GM18502 (cell line): ENCODE measurements at regions not wholly inside any gene's neighbourhood (a gene's known extent, or its start where the extent isn't known, plus 50 kb on each side); places are given as distances from the start of the nearest gene placed in this dataset.
A peak's percentile ranks its signal among the peaks of the same experiment; 100 is the strongest.
"Not testable (repeated sequence)": the region's sequence is repeated elsewhere in the genome, so short reads cannot be mapped to it uniquely, and the experiment has no call there.

Experiments
- ATAC-seq: cut with Tn5 transposase; IDR thresholded peaks from one replicate; pipeline ENCODE4 v1.9.1; 2021; ENCODE audit warnings: mild to moderate bottlenecking; ENCODE audit not compliant: unreplicated experiment, poor library complexity

DNA sequence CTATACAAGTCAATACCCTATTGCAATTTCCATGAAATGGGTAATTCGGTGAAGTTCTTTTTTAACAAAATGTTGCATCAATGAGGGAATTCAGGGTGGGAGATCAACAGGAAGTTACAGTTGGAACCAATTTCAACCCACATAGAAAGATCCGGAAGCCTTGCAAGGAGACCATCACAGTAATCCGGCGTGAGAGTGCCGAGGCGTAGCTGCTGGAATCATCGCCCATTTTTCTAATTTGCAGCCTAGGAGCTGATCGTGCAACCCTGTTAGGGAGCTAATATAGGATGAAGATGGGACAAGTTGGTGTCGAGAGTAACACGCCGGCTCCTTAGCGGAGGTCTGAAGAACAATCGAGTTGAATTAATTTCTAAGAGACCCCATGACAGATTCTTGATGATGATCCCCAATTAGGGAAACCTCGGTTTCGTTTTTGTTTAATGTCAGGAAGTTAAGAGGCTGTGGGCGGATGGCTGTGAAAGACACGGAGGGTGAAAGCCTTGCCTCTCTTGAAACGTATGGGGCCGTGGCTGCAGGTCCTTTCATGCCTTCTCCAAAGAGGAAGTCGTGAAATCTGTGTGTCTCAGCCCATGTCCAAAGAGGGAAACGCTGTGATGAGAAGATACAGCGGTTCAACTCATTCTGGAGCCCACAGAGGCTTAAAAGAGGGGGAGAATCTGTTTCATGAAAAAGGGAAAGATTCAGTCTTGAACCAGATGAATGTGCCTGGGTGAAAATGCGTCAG lies 51.2 kb upstream of the CARD11 start:
- peak; percentile 60 for ATAC-seq

DNA sequence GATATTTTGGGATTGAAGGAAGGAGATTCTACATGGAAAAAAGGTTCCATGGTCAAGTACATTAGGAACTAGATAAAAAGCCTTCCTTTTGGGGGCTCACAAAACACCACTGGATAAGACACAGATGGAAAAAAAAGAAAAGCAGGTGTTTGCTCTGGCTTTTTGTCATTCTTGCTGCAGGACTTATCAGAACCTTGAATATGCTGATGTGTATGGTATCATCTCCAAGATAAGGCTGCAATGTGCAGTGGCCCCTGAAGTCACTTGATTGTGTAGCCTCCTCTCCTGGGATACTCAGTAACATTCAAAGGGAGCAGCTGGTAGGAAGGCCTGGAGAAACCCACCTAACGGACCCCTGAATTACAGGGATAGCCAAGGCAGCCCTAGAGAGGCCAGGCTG lies 54.1 kb upstream of the CARD11 start:
- ATAC-seq = no peak

DNA sequence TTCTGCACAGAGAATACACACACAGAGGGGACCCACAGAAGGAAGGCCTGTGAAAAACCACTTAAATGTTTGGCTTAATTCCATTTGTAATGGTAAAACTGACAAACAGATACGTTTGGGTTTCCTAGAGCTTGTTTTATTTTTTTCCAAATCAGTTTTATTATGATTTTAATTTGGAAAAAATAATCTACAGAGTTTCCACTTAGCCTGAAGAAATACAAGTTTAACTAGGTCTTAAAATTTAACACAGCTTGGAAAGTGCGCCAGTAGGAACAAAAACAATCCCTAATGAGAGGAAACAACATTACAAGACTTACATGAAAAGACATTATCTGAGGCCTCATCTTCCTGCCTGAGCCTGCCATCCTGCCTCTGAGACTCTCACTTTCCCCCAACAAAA lies 58.5 kb upstream of the CARD11 start:
- no peak for ATAC-seq

- ATAC-seq = no peak
Observed at GRCh38 chr7:3103614-3104398, 60.1 kb upstream of the CARD11 start.

- no peak for ATAC-seq
Observed at GRCh38 chr7:3105856-3106255, 62.2 kb upstream of the CARD11 start.

DNA sequence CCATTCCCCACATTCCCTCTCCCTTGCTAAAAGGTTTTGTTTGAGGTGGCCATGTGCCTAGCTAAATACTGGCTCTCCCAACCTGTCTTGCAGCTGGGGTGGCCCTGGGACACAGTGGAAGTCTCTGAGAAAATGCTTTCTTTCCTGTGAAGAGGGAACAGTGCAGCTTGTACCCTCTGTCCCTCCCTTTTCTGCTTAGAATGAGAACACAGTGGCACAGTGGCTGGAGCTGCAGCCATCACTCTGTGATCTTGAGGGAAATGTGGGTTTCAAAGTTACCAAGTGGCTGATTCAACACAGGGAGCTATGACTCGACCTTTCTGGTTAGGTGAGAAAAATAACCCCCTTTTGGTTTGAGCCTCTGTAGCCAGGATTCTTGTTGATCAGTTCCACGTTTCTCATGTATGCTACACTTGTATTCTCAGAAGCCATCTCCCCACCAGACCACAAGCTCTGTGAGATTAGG lies 62.7 kb upstream of the CARD11 start:
- peak; percentile 65 for ATAC-seq

GRCh38 chr7:3107228-3107763 lies 63.6 kb upstream of the CARD11 start:
- no peak for ATAC-seq

- ATAC-seq = no peak
Observed at GRCh38 chr7:3107889-3108570, 64.4 kb upstream of the CARD11 start.

- ATAC-seq = no peak
Observed at GRCh38 chr7:3109311-3109915, 65.7 kb upstream of the CARD11 start.

DNA sequence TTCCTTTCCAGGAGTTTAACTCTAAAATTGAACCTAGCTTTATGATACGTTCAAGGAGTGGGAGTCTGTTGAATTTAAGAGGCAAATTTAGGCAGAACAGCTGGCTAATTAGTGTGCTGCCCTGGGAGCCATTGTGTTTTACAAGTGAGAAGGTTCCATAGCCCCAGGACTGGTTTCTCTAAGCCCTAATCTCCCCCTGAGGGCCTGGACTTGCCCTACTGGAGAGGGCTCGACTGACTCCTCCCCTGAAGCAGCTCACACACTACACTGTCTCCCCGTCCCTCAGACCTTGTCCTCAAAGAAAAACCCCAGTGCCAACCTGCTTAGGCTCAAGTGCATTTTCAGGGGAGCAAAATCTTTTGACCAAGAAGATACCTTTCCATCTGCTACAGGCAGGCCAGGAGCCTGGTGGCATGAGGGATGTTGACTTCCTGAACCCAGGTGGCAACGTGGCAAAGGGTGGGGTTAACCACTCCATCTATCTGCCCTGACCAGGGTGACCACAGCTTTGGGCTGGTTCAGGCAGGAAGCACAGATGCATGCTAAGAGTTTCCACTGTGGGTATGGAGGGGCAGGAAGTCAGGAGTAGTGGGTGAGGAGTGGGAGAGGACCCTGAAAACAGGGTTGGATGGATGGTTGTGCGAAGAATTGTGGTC lies 68.9 kb upstream of the CARD11 start:
- ATAC-seq = no peak

DNA sequence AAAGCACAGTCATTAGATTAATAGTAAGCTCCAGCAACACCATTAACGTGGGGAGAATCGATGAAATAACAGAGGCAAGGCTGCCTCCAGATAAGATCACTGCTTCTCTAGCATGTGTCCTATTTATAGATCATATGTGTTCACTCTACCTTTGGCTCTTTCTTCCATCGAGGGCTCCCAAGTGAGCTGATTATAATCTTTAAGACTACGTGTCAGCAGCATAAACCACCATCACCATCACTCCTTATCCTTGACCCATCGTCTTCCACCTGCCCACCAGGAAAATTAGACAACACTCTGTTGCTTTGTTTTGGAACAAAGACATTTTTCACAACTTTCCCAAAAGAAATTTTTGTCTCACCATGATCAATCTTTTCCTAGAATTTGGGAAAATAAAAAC lies 71.2 kb upstream of the CARD11 start:
- no peak for ATAC-seq

GRCh38 chr7:3117081-3117480 lies 73.4 kb upstream of the CARD11 start:
- no peak for ATAC-seq

DNA sequence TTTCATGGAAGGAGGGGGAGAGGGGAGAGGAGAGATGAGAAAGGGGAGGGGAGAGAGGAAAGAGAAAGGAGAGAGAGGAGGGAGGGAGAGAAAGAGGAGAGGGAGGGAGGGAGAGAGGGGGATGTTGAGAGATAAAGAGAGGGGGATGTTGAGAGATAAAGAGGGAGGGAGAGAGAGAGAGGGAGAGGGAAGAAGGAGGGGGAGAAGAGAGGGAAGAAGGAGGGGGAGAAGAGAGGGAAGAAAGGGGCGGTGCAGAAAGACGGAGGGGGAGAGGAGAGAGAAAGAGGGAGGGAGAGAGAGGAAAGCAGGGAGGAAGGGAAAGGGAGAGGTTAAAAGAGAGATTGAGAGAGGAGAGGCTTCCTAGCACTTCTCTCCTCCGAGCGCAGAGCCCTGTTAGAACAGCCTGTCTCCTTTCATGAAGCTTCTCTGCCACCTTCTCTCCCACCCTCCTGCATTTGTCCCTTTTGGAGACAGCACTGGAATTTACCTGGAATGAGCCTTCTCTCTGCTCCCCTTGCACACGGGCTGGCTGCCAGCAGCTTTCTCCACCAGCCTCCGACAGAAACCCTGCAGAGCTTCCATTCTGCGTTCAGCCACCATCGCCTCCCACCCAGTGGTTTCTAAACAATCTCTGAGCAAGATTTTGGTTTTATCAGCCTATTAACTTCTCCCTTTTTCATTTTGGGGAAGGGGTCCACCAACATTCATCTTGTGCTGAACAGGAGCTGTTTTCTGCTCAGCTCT lies 74.0 kb upstream of the CARD11 start:
- ATAC-seq = no peak

GRCh38 chr7:3119352-3119927 lies 75.8 kb upstream of the CARD11 start:
- ATAC-seq = not testable (repeated sequence)

GRCh38 chr7:3119963-3120362 lies 76.3 kb upstream of the CARD11 start:
- ATAC-seq = no peak

DNA sequence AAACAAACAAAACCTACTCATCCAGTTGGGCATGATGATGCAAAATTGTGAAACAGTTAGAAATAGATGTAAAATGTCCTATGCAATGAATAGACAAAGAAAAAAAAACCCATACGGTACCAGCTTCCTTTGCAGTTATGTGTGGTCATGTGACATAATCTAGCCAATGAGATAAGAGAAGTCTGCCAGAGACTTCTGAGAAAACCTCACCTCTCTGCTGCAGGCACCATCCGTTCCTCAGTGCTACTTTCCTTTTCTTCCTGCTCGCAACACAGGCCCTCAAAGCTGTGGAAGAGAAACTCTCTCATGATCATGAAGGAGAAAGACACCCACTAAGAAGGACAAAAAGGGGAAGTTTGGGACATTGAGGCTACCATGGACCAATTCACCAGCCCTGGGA lies 76.8 kb upstream of the CARD11 start:
- ATAC-seq = no peak

DNA sequence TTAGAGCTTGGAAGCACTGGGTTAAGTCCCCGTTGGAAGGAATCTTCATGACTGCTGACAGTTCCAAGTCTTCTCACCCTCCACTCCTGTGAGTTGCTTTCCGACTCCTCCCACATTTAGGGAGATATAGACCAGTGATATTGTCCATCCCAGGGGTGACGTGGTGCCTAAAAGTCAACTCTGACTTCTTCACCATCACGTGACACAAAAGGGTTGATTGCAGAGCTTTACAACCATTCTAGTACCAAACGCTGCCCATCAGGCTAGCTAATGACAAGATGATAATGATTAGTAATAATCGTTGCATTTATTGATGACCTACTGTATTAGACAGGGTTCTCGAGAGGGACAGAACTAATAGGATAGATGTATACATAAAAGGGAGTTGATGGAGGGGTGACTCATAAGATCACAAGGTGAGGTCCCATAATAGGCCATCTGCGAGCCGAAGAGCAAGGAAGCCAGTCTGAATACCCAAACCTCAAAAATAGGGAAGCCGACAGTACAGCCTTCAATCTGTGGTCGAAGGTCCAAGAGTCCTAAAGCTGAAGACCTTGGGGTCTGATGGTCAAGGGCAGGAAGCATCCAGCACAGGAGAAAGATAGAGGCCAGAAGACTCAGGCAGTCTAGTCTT lies 85.3 kb upstream of the CARD11 start:
- no peak for ATAC-seq

DNA sequence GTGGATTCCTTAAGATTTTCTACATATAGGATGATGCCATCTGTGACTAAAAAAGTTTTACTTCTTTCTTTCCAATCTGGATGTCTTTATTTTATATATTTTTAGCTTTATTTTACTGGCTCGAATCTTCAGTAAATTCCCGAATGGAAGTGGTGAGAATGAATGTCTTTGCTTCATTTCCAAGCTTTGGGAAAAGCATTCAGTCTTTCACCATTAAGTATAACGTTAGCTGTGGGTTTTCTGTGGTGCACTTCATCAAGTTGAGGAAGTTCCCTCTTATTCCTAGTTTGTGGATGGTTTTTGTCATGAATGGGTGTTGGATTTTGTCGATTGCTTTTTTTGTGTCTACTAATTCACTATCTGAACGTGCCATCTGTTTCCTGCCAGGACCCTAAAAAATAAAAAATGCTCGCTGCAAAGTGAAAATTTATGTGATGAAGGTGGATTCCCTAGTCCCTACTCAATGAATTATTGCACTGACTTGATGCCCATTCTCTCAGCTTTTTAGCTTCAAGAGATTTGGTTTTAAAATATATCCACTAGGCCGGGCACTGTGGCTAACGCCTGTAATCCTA lies 90.2 kb upstream of the CARD11 start:
- no peak for ATAC-seq
